NCI-H1930 (cell line): ENCODE measurements at regions not wholly inside any gene's neighbourhood (a gene's known extent, or its start where the extent isn't known, plus 50 kb on each side); places are given as distances from the start of the nearest gene placed in this dataset.

Experiments
- DNase-seq, 2 experiments: peaks; one replicate each; lab custom pipeline; 2025; lab: John Stamatoyannopoulos, UW

- DNase-seq, result no peak
Observed at GRCh38 chr16:65497571-65497970, 375.7 kb upstream of the CDH11 start.

- no peak for DNase-seq
Observed at GRCh38 chr16:65495106-65495505, 373.2 kb upstream of the CDH11 start.

GRCh38 chr16:65494609-65495008, 372.7 kb upstream of the CDH11 start:
- DNase-seq, result no peak

GRCh38 chr16:65494080-65494479, 372.2 kb upstream of the CDH11 start:
- no peak for DNase-seq

GRCh38 chr16:65490286-65490685, 368.4 kb upstream of the CDH11 start:
- no peak for DNase-seq

GRCh38 chr16:65489531-65490023, 367.7 kb upstream of the CDH11 start:
- DNase-seq, result no peak

- no peak for DNase-seq
Observed at GRCh38 chr16:65487231-65487630, 365.4 kb upstream of the CDH11 start.

- DNase-seq, result no peak
Observed at GRCh38 chr16:65481956-65482355, 360.1 kb upstream of the CDH11 start.

GRCh38 chr16:65480281-65481091, 358.6 kb upstream of the CDH11 start:
- no peak for DNase-seq

GRCh38 chr16:65476448-65476955, 354.6 kb upstream of the CDH11 start:
- DNase-seq, result no peak

- no peak for DNase-seq
Observed at GRCh38 chr16:65473699-65474098, 351.8 kb upstream of the CDH11 start.

GRCh38 chr16:65469116-65469515, 347.3 kb upstream of the CDH11 start:
- no peak for DNase-seq

- no peak for DNase-seq
Observed at GRCh38 chr16:65468133-65468532, 346.3 kb upstream of the CDH11 start.

GRCh38 chr16:65463652-65464260, 341.9 kb upstream of the CDH11 start:
- DNase-seq, result no peak

- DNase-seq, result no peak
Observed at GRCh38 chr16:65457084-65457483, 335.2 kb upstream of the CDH11 start.

GRCh38 chr16:65455761-65456160, 333.9 kb upstream of the CDH11 start:
- DNase-seq, result no peak

- no peak for DNase-seq
Observed at GRCh38 chr16:65453646-65454045, 331.8 kb upstream of the CDH11 start.

- no peak for DNase-seq
Observed at GRCh38 chr16:65449526-65449925, 327.7 kb upstream of the CDH11 start.

- DNase-seq, result no peak
Observed at GRCh38 chr16:65446427-65446826, 324.6 kb upstream of the CDH11 start.

- no peak for DNase-seq
Observed at GRCh38 chr16:65445313-65446260, 323.7 kb upstream of the CDH11 start.

GRCh38 chr16:65441501-65441900, 319.6 kb upstream of the CDH11 start:
- DNase-seq, result no peak

GRCh38 chr16:65429504-65430181, 307.8 kb upstream of the CDH11 start:
- no peak for DNase-seq
